ENCODE measurements at regions not wholly inside any gene's neighbourhood (a gene's known extent, or its start where the extent isn't known, plus 50 kb on each side); places are given as distances from the start of the nearest gene placed in this dataset.

DNA sequence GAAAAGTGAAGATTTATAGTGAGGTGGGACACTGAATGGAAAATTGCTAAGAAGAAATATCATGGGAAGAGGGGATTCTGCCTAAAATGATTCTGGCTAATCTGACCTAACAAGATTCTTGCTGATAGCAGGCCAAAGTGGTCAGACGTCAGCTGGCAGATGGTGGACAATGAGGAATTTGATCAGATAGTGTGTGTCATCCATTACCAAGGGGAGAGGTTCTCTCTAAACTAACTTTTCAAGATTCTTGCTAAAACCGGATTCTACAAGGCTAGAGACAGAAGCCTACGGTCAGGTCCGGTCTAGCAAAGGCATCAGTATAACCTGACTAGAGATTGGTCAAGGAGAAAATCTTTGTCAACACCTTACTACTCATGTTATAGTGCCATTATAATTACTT, 306.0 kb downstream of the ZNF608 start:
- H2AFZ ChIP-seq (ENCODE audit: low read length): no peak overlapping the region
- H3K27me3 ChIP-seq (ENCODE audit: control insufficient read depth in 1 of 2, insufficient read depth in 2 of 2, low read length in 2 of 2): no peaks in the 10 kb centered on the region
- H3K27ac ChIP-seq (ENCODE audit: extremely low read length, insufficient read depth, low read length): no peak overlapping the region
- 73% methylated on average over 4 of the region's 4 CpGs for WGBS (ENCODE audit: low lambda C conversion rate)
- no peak overlapping the region for H3K9ac ChIP-seq (ENCODE audit: insufficient read depth, low read depth, low read length)
- H3K4me2 ChIP-seq (ENCODE audit: low read depth, low read length): no peak overlapping the region
- H3K4me1 ChIP-seq (ENCODE audit: insufficient read depth, low read length): no peaks in the 10 kb centered on the region
- ChIA-PET POLR2A (no interaction called here), CTCF (ENCODE audit: low intra/inter-chr PET ratio, low total read pairs) (no interaction called here)
- no TSS peak for BruUV-seq (replicated peaks)
- intact Hi-C loops (cut with micrococcal nuclease; ENCODE audit: unreplicated experiment): no loop called here
- ATAC-seq (no peak), DNase-seq (ENCODE audit: low spot score) (no peak), FAIRE-seq (no peak)
- H4K20me1 ChIP-seq (ENCODE audit: insufficient read depth, low read length): no peaks in the 10 kb centered on the region
- H3K79me2 ChIP-seq (ENCODE audit: insufficient read depth, low read length): no peaks in the 10 kb centered on the region
- in situ Hi-C loops (cut with HindIII; ENCODE audit: extremely low pct_ligation_motif_present, low pct_unique_long_range_greater_than_20kb): no loop called here
- no peak overlapping the region for H3K4me3 ChIP-seq (replicated peaks in 1 of 3; ENCODE audit: insufficient read depth in 1 of 3, low read depth in 2 of 3, low read length in 3 of 3)
- no peaks in the 10 kb centered on the region for H3K9me3 ChIP-seq (ENCODE audit: low read length)
- no peaks in the 10 kb centered on the region for H3K36me3 ChIP-seq (replicated peaks in 1 of 2; ENCODE audit: control insufficient read depth in 1 of 2, insufficient read depth in 2 of 2, low read length in 2 of 2)
- TF ChIP-seq HNF1A (IDR thresholded peaks at IDR 0.05; ENCODE audit: low read depth): no peak
- no peak for TF ChIP-seq HNF1A (CRISPR knock-in tag; IDR thresholded peaks at IDR 0.05; ENCODE audit: borderline replicate concordance)
- TF ChIP-seq ATM (IDR thresholded peaks at IDR 0.05; ENCODE audit: borderline replicate concordance): no peak
- TF ChIP-seq, protein P1, sequence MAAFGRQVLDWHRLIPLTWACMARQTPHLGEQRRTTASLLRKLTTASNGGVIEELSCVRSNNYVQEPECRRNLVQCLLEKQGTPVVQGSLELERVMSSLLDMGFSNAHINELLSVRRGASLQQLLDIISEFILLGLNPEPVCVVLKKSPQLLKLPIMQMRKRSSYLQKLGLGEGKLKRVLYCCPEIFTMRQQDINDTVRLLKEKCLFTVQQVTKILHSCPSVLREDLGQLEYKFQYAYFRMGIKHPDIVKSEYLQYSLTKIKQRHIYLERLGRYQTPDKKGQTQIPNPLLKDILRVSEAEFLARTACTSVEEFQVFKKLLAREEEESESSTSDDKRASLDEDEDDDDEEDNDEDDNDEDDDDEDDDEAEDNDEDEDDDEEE (CRISPR knock-in tag; IDR thresholded peaks at IDR 0.05): no peak
- TF ChIP-seq KMT2A (CRISPR knock-in tag; IDR thresholded peaks at IDR 0.05): no peak
- TF ChIP-seq KLF12 (CRISPR knock-in tag; IDR thresholded peaks at IDR 0.05; ENCODE audit: borderline replicate concordance): no peak
- TF ChIP-seq, protein P2, sequence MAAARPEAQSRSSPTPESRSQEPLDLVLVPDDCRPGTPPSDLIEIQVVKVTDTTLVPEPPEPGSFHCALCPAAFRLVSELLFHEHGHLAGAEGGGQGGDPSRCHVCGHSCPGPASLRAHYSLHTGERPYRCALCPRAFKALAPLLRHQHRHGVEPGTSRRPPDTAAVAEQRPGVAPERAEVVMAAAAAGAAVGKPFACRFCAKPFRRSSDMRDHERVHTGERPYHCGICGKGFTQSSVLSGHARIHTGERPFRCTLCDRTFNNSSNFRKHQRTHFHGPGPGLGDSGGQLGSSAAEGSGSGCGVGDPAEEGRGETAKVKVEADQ (CRISPR knock-in tag; IDR thresholded peaks at IDR 0.05; ENCODE audit: borderline replicate concordance): no peak
- no peak for TF ChIP-seq ZNF136 (CRISPR knock-in tag; IDR thresholded peaks at IDR 0.05; ENCODE audit: low read depth)
- TF ChIP-seq ZFP41 (CRISPR knock-in tag; IDR thresholded peaks at IDR 0.05; ENCODE audit: borderline replicate concordance): no peak
- no peak for TF ChIP-seq ZNF142 (CRISPR knock-in tag; IDR thresholded peaks at IDR 0.05)
- no peak for TF ChIP-seq ZNF850 (CRISPR knock-in tag; conservative IDR thresholded peaks at IDR 0.05)
- no peak for TF ChIP-seq GZF1 (CRISPR knock-in tag; IDR thresholded peaks at IDR 0.05)
- no peak for TF ChIP-seq DR1 (CRISPR knock-in tag; IDR thresholded peaks at IDR 0.05)
- TF ChIP-seq NFE2L1 (CRISPR knock-in tag; IDR thresholded peaks at IDR 0.05; ENCODE audit: borderline replicate concordance): no peak
